Right lobe of liver (tissue), 6 donors: ENCODE measurements at regions not wholly inside any gene's neighbourhood (a gene's known extent, or its start where the extent isn't known, plus 50 kb on each side); places are given as distances from the start of the nearest gene placed in this dataset.

Experiments used
- ATAC-seq, 4 donors: fragments of 200-7000 bp; cut with Tn5 transposase; one replicate each; pipeline ENCODE4 v1.9.1; 2020; ENCODE audit warnings: mild to moderate bottlenecking in 4 of 4, moderate library complexity in 4 of 4
- DNase-seq, 3 donors: peaks; one replicate each; pipeline ENCODE4 v3.0.0-alpha.2; 2020
- H3K27ac ChIP-seq, 3 donors: fragments of 200-600 bp; one replicate each; pipeline ENCODE4 v1.8.0; 2022
- H3K27me3 ChIP-seq, 2 donors: fragments of 200-600 bp; one replicate each; pipeline ENCODE4 v1.8.0; 2022
- H3K36me3 ChIP-seq, 4 donors: fragments of 200-600 bp; sonication (generic) in 1 of 4; one replicate each; pipeline versions ENCODE4 v1.5.1 to v1.8.0; 2017 to 2022; ENCODE audit warnings: control low read depth in 1 of 4
- H3K4me1 ChIP-seq, 4 donors: fragments of 200-600 bp; sonication (generic) in 1 of 4; one replicate each; pipeline versions ENCODE4 v1.5.1 to v1.8.0; 2017 to 2022; ENCODE audit warnings: control low read depth in 1 of 4
- H3K4me3 ChIP-seq, 3 donors: fragments of 200-600 bp; one replicate each; pipeline ENCODE4 v1.8.0; 2022
- H3K9me3 ChIP-seq, 4 donors: fragments of 200-600 bp; sonication (generic) in 1 of 4; one replicate each; pipeline versions ENCODE4 v1.5.1 to v1.8.0; 2017 to 2022; ENCODE audit warnings: control low read depth in 1 of 4
- POLR2A ChIP-seq: fragments of 450-650 bp; IDR thresholded peaks from one replicate; pipeline ENCODE4 v1.6.1; 2017; ENCODE audit warnings: antibody characterized with exemption, mild to moderate bottlenecking
- WGBS: methylation state at CpG from one replicate; pipeline ENCODE4 v1.1.6; 2018; ENCODE audit warnings: low coverage, low lambda C conversion rate; ENCODE audit not compliant: insufficient coverage; ENCODE audit errors: missing lambda C conversion rate; 5-methylcytosine and 5-hydroxymethylcytosine counted together
- intact Hi-C, 2 donors: fragments of 100-400 bp; cut with DNase I; formaldehyde crosslinking; loops; one replicate each; pipeline versions ENCODE4 v1.11.2 to v1.14.1; 2022
- TF ChIP-seq, protein P1 (sequence below), 4 donors: fragments of 200-600 bp in 3 of 4; fragments of 450-650 bp in 1 of 4; IDR thresholded peaks; one replicate each; pipeline versions ENCODE4 v1.5.1 to v1.8.0; 2016 to 2022; ENCODE audit warnings: antibody characterized with exemption in 4 of 4, mild to moderate bottlenecking in 2 of 4
- donor health status: DM: no; HTN: yes; CAD: no.
- donor health status: DM: no; HTN: no; CAD: no.
- donor health status: DM: no; HTN: no; CAD: no.
- donor health status: DM: no; HTN: yes; CAD: no.
- donor health status: DM: no; HTN: yes; CAD: no.

GRCh38 chr2:123207245-123207644 is 817.8 kb upstream of the CNTNAP5 start:
- Histone ChIP-seq H3K4me1 (no peaks in the 10 kb centered on the region), H3K27me3 (no peaks in the 10 kb centered on the region), H3K9me3 (no peaks in the 10 kb centered on the region), H3K27ac (no peak overlapping the region), H3K36me3 (no peaks in the 10 kb centered on the region), H3K4me3 (no peak overlapping the region)
- 63% methylated on average over 2 of the region's 2 CpGs for WGBS
- ATAC-seq (no peak), DNase-seq (no peak)
- TF ChIP-seq, protein P1, sequence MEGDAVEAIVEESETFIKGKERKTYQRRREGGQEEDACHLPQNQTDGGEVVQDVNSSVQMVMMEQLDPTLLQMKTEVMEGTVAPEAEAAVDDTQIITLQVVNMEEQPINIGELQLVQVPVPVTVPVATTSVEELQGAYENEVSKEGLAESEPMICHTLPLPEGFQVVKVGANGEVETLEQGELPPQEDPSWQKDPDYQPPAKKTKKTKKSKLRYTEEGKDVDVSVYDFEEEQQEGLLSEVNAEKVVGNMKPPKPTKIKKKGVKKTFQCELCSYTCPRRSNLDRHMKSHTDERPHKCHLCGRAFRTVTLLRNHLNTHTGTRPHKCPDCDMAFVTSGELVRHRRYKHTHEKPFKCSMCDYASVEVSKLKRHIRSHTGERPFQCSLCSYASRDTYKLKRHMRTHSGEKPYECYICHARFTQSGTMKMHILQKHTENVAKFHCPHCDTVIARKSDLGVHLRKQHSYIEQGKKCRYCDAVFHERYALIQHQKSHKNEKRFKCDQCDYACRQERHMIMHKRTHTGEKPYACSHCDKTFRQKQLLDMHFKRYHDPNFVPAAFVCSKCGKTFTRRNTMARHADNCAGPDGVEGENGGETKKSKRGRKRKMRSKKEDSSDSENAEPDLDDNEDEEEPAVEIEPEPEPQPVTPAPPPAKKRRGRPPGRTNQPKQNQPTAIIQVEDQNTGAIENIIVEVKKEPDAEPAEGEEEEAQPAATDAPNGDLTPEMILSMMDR (IDR thresholded peaks at IDR 0.05), result no peak
- no peak for TF ChIP-seq POLR2A
- intact Hi-C loops, result no loop called here

DNA sequence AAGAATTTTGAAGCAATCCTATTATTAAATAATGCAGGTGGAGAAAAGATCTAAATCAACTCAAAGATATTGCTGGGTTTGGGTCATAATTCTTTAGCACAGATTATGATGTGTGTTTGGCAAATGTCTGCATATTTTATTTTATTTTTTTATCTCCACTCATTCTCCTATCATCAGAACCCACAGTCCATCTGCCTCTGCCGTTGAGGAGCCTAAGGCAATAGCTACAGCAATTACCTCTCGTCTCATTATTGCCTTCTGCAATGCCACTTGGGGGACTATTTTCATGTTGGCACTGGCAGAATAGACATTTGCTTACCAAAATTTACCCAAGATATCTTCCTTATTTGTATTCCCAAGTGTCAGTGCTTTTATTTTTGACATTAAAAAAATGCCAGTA is 815.9 kb upstream of the CNTNAP5 start:
- H3K36me3 ChIP-seq, result no peaks in the 10 kb centered on the region
- no peak for ATAC-seq

GRCh38 chr2:123211181-123211580 is 813.9 kb upstream of the CNTNAP5 start:
- Histone ChIP-seq H3K27me3 (no peaks in the 10 kb centered on the region), H3K9me3 (no peaks in the 10 kb centered on the region), H3K36me3 (no peaks in the 10 kb centered on the region), H3K4me3 (no peak overlapping the region), H3K27ac (no peak overlapping the region), H3K4me1 (no peaks in the 10 kb centered on the region)
- intact Hi-C loops, result no loop called here
- no peak for ATAC-seq
- no peak for TF ChIP-seq POLR2A
- TF ChIP-seq, protein P1 (IDR thresholded peaks at IDR 0.05), result no peak
- no peak for DNase-seq

More for the DNA sequence above, 815.9 kb upstream of the CNTNAP5 start:
- Histone ChIP-seq H3K27ac (no peak overlapping the region), H3K4me1 (no peaks in the 10 kb centered on the region), H3K9me3 (no peaks in the 10 kb centered on the region), H3K27me3 (no peaks in the 10 kb centered on the region), H3K4me3 (no peak overlapping the region)
- no peak for DNase-seq
- 52% methylated on average over 2 of the region's 2 CpGs for WGBS
- TF ChIP-seq, protein P1 (IDR thresholded peaks at IDR 0.05), result no peak
- TF ChIP-seq POLR2A, result no peak
- intact Hi-C loops, result no loop called here

- Histone ChIP-seq H3K4me3 (no peak overlapping the region), H3K36me3 (no peaks in the 10 kb centered on the region), H3K4me1 (no peaks in the 10 kb centered on the region), H3K27me3 (no peaks in the 10 kb centered on the region), H3K27ac (no peak overlapping the region), H3K9me3 (no peaks in the 10 kb centered on the region)
- DNase-seq, result no peak
- TF ChIP-seq, protein P1 (IDR thresholded peaks at IDR 0.05), result no peak
- TF ChIP-seq POLR2A, result no peak
- WGBS, result 20% methylated on average over 1 of the region's 3 CpGs
- no peak for ATAC-seq
- intact Hi-C loops, result no loop called here
These were observed 779.9 kb upstream of the CNTNAP5 start for GRCh38 chr2:123245156-123245555.

GRCh38 chr2:123258877-123259539 is 766.1 kb upstream of the CNTNAP5 start:
- Histone ChIP-seq H3K9me3 (no peaks in the 10 kb centered on the region), H3K27me3 (no peaks in the 10 kb centered on the region), H3K4me1 (no peaks in the 10 kb centered on the region), H3K4me3 (no peak overlapping the region), H3K36me3 (no peaks in the 10 kb centered on the region), H3K27ac (no peak overlapping the region)
- TF ChIP-seq, protein P1 (IDR thresholded peaks at IDR 0.05), result no peak
- DNase-seq (no peak), ATAC-seq (no peak)
- 43% methylated on average over 4 of the region's 4 CpGs for WGBS
- intact Hi-C loops, result no loop called here
